Panc1 (cell line): ENCODE measurements at regions not wholly inside any gene's neighbourhood (a gene's known extent, or its start where the extent isn't known, plus 50 kb on each side); places are given as distances from the start of the nearest gene placed in this dataset.

ENCODE experiments used
- POLR2AphosphoS5 ChIP-seq: IDR thresholded peaks from 2 replicates; pipeline ENCODE4 v1.6.1; 2012; ENCODE audit warnings: mild to moderate bottlenecking, low read depth, low read length, moderate library complexity
- SIN3A ChIP-seq: IDR thresholded peaks from 2 replicates; pipeline ENCODE4 v1.6.1; 2012; ENCODE audit warnings: low read depth, mild to moderate bottlenecking, low read length, moderate library complexity, borderline replicate concordance; ENCODE audit not compliant: insufficient read depth
- TF ChIP-seq, protein P1 (sequence below): fragments of 450-650 bp; IDR thresholded peaks from 2 replicates; pipeline ENCODE4 v1.5.1; 2017; ENCODE audit warnings: mild to moderate bottlenecking

DNA sequence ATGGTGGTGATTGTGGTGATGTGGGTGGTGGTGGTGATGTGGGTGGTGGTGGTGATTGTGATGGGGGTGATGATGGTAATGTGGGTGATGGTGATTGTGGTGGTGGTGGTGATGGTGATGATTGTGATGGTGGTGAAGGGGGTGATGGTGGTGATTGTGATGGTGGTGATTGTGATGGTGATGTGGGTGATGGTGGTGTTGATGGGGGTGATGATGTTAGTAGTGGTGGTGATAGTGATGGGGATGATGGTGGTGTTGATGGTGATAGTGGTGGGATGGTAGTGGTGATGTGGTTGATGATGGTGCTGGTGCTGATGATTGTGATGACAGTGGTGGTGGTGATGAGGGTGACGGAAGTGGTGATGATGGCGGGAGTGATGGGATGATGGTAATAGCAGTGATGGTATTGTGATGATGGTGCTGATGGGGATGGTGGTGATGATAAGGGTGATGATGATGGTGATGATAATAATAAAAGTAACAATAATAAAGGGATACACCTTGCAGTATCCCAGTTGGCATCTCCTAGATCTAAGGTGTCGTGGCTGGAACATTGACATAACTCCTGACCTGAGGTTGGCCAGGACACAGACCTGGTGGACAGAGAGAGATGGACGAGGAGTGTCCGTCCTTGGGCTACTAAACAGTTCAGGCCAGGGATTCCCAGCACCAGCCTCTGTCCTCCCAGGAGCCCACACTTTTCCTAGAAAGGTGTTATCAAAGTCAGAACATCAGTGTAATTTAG, 344.5 kb downstream of the SEC14L1 start:
- TF ChIP-seq, protein P1, sequence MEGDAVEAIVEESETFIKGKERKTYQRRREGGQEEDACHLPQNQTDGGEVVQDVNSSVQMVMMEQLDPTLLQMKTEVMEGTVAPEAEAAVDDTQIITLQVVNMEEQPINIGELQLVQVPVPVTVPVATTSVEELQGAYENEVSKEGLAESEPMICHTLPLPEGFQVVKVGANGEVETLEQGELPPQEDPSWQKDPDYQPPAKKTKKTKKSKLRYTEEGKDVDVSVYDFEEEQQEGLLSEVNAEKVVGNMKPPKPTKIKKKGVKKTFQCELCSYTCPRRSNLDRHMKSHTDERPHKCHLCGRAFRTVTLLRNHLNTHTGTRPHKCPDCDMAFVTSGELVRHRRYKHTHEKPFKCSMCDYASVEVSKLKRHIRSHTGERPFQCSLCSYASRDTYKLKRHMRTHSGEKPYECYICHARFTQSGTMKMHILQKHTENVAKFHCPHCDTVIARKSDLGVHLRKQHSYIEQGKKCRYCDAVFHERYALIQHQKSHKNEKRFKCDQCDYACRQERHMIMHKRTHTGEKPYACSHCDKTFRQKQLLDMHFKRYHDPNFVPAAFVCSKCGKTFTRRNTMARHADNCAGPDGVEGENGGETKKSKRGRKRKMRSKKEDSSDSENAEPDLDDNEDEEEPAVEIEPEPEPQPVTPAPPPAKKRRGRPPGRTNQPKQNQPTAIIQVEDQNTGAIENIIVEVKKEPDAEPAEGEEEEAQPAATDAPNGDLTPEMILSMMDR = no peak
- peak; percentile 21; the same call in 1 of the 2 replicates for TF ChIP-seq POLR2AphosphoS5
- no peak for TF ChIP-seq SIN3A
